DOHH2 (cell line): ENCODE measurements at regions not wholly inside any gene's neighbourhood (a gene's known extent, or its start where the extent isn't known, plus 50 kb on each side); places are given as distances from the start of the nearest gene placed in this dataset.
"Not testable (repeated sequence)": the region's sequence is repeated elsewhere in the genome, so short reads cannot be mapped to it uniquely, and the experiment has no call there.

ENCODE experiments used
- H3F3A ChIP-seq: fragments of 200-600 bp; sonication (generic), shearing (Covaris generic); 2 replicates; pipeline ENCODE4 v1.6.0; 2016; ENCODE audit warnings: antibody characterized with exemption, mild to moderate bottlenecking; ENCODE audit not compliant: control insufficient read depth, insufficient read depth
- H3K27ac ChIP-seq: fragments of 200-600 bp; sonication (generic); 2 replicates; pipeline ENCODE4 v1.5.1; 2014; ENCODE audit warnings: low read depth, mild to moderate bottlenecking, low read length, moderate library complexity
- H3K27me3 ChIP-seq: fragments of 200-600 bp; sonication (generic); 2 replicates; pipeline ENCODE4 v1.6.1; 2014; ENCODE audit warnings: mild to moderate bottlenecking, low read length, mixed read lengths; ENCODE audit not compliant: control insufficient read depth
- H3K36me3 ChIP-seq: fragments of 200-600 bp; sonication (generic); 2 replicates; pipeline ENCODE4 v1.6.1; 2014; ENCODE audit warnings: mild to moderate bottlenecking, low read length, moderate library complexity, mixed read lengths; ENCODE audit not compliant: control insufficient read depth
- H3K4me1 ChIP-seq: fragments of 200-600 bp; sonication (generic); 2 replicates; pipeline ENCODE4 v1.6.1; 2014; ENCODE audit warnings: mild to moderate bottlenecking, low read length, mixed read lengths; ENCODE audit not compliant: control insufficient read depth
- H3K4me2 ChIP-seq: fragments of 200-600 bp; sonication (generic); 2 replicates; pipeline ENCODE4 v1.6.0; 2014; ENCODE audit warnings: mild to moderate bottlenecking, low read length, moderate library complexity
- H3K4me3 ChIP-seq: fragments of 200-600 bp; sonication (generic); 2 replicates; pipeline ENCODE4 v1.5.1; 2014; ENCODE audit warnings: mild to moderate bottlenecking, low read length, mixed read lengths
- H3K79me2 ChIP-seq: fragments of 200-600 bp; sonication (generic); 2 replicates; pipeline ENCODE4 v1.6.1; 2014; ENCODE audit warnings: mild to moderate bottlenecking, low read length, mixed read lengths; ENCODE audit not compliant: control insufficient read depth
- H3K9me2 ChIP-seq: fragments of 200-600 bp; sonication (generic); replicated peaks from 2 replicates; pipeline ENCODE4 v1.6.1; 2014; ENCODE audit warnings: mild to moderate bottlenecking, low read length, mixed read lengths; ENCODE audit not compliant: control insufficient read depth
- H3K9me3 ChIP-seq: fragments of 200-600 bp; sonication (generic); 2 replicates; pipeline ENCODE4 v1.6.1; 2014; ENCODE audit warnings: antibody characterized with exemption, low read length, mixed read lengths; ENCODE audit not compliant: control insufficient read depth, insufficient read depth
- H4K20me1 ChIP-seq: fragments of 200-600 bp; sonication (generic); 2 replicates; pipeline ENCODE4 v1.6.0; 2014; ENCODE audit warnings: low read depth, mild to moderate bottlenecking, antibody characterized with exemption, low read length, moderate library complexity; ENCODE audit not compliant: control insufficient read depth, insufficient read depth
- EZH2phosphoT487 ChIP-seq: fragments of 200-600 bp; sonication (generic); IDR thresholded peaks from 2 replicates; pipeline ENCODE4 v1.6.1; 2017; ENCODE audit warnings: borderline replicate concordance, mild to moderate bottlenecking, antibody characterized with exemption, low read length, moderate library complexity, mixed read lengths
- TF ChIP-seq, protein P1 (sequence below): fragments of 200-600 bp; sonication (generic); IDR thresholded peaks from one replicate; pipeline ENCODE4 v1.5.1; 2014; ENCODE audit warnings: antibody characterized with exemption, mild to moderate bottlenecking, low read depth, low read length; ENCODE audit not compliant: poor library complexity, severe bottlenecking

DNA sequence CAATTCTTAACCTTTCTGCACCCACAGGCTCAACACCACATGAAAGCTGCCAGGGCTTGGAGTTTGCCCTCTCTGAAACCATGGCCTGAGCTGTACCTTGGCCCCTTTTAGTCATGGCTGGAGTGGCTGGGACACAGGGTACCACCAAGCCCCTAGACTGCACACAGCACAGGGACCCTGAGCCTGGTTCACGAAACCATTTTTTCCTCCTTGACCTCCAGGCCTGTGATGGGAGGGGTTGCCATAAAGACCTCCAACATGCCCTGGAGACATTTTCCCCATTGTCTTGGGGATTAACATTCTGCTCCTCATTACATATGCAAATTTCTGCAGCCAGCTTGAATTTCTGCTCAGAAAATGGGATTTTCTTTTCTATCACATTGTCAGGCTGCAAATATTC lies 113.4 kb downstream of the XPNPEP1 start:
- not testable (repeated sequence) for H3K27ac ChIP-seq, H3K27me3 ChIP-seq, H3K79me2 ChIP-seq, H3K4me3 ChIP-seq, H3K9me2 ChIP-seq, H3K36me3 ChIP-seq, H3K4me2 ChIP-seq, H3K4me1 ChIP-seq, H4K20me1 ChIP-seq, H3K9me3 ChIP-seq, H3F3A ChIP-seq

DNA sequence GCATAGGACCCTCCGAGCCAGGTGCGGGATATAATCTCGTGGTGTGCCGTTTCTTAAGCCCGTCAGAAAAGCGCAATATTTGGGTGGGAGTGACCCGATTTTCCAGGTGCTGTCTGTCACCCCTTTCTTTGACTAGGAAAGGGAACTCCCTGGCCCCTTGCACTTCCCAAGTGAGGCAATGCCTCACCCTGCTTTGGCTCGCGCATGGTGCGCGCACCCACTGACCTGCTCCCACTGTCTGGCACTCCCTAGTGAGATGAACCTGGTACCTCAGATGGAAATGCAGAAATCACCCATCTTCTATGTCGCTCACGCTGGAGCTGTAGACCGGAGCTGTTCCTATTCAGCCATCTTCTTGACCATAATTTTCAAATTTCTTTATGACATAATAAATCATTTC lies 122.1 kb downstream of the XPNPEP1 start:
- H3K4me2 ChIP-seq, H3K9me2 ChIP-seq, H3F3A ChIP-seq, H3K36me3 ChIP-seq, H3K4me3 ChIP-seq, H3K27ac ChIP-seq, H4K20me1 ChIP-seq, H3K9me3 ChIP-seq, H3K4me1 ChIP-seq, H3K27me3 ChIP-seq, H3K79me2 ChIP-seq: not testable (repeated sequence)

DNA sequence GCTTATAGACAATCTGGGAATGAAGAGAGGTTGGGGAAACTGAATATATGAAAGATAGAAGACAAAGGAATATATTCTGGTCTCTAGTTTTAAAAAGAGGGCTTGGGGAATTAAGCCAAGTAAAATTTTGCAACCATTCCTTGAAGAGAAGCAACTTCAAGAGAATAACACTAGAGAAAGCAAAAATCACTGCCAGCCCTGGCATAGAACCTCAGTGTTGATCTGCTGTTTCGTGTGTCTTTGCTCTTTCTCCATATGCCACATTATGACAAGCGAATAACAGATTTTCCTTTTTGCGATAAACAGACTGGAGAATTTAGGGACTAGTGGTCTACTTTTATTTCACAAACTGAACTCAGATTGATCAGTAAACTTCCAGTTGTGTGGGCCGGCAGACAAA lies 132.7 kb downstream of the XPNPEP1 start:
- no peaks in the 10 kb centered on the region for H4K20me1 ChIP-seq
- TF ChIP-seq, protein P1, sequence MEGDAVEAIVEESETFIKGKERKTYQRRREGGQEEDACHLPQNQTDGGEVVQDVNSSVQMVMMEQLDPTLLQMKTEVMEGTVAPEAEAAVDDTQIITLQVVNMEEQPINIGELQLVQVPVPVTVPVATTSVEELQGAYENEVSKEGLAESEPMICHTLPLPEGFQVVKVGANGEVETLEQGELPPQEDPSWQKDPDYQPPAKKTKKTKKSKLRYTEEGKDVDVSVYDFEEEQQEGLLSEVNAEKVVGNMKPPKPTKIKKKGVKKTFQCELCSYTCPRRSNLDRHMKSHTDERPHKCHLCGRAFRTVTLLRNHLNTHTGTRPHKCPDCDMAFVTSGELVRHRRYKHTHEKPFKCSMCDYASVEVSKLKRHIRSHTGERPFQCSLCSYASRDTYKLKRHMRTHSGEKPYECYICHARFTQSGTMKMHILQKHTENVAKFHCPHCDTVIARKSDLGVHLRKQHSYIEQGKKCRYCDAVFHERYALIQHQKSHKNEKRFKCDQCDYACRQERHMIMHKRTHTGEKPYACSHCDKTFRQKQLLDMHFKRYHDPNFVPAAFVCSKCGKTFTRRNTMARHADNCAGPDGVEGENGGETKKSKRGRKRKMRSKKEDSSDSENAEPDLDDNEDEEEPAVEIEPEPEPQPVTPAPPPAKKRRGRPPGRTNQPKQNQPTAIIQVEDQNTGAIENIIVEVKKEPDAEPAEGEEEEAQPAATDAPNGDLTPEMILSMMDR: no peak
- TF ChIP-seq EZH2phosphoT487: no peak
- H3K9me3 ChIP-seq: no peaks in the 10 kb centered on the region
- peaks cover 2% of the 10 kb centered on the region; the same call in 1 of the 2 replicates for H3K27me3 ChIP-seq
- H3K4me3 ChIP-seq: no peak overlapping the region
- no peak overlapping the region for H3K4me2 ChIP-seq
- no peak overlapping the region for H3K27ac ChIP-seq
- H3K79me2 ChIP-seq: no peaks in the 10 kb centered on the region
- H3K4me1 ChIP-seq: no peaks in the 10 kb centered on the region
- no peaks in the 10 kb centered on the region for H3K36me3 ChIP-seq
- H3K9me2 ChIP-seq: no peaks in the 10 kb centered on the region
- no peaks in the 10 kb centered on the region for H3F3A ChIP-seq

DNA sequence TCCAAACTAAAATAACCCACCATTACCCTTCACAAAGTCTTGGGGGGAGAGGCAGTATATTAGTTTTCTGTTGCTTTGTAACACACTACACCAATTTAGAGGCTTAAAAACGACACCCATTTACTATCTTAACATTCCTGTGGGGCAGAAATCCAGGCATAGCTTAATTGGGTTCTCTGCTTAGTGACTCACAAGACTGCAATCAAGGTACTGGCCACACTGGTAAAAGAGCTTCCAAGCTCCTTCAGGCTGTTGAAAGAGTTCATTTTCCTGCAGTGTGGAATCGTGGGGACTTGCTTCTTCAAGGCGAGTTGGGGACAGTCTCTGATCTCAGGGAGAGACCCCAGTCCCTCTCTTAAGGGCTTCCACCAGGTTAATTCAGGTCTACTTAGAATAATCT lies 139.1 kb downstream of the XPNPEP1 start:
- no peaks in the 10 kb centered on the region for H3K9me3 ChIP-seq
- no peaks in the 10 kb centered on the region for H3K36me3 ChIP-seq

More for the DNA sequence above, 139.1 kb downstream of the XPNPEP1 start:
- no peaks in the 10 kb centered on the region for H3K27me3 ChIP-seq
- no peak for TF ChIP-seq EZH2phosphoT487
- TF ChIP-seq, protein P1: no peak
- H3F3A ChIP-seq: no peaks in the 10 kb centered on the region
- no peak overlapping the region for H3K27ac ChIP-seq
- H3K4me3 ChIP-seq: no peak overlapping the region
- no peaks in the 10 kb centered on the region for H3K79me2 ChIP-seq
- H3K9me2 ChIP-seq: no peaks in the 10 kb centered on the region
- no peaks in the 10 kb centered on the region for H3K4me1 ChIP-seq
- H3K4me2 ChIP-seq: no peak overlapping the region
- H4K20me1 ChIP-seq: no peaks in the 10 kb centered on the region
